GM18507 (cell line): ENCODE measurements at regions not wholly inside any gene's neighbourhood (a gene's known extent, or its start where the extent isn't known, plus 50 kb on each side); places are given as distances from the start of the nearest gene placed in this dataset.
"Not testable (repeated sequence)": the region's sequence is repeated elsewhere in the genome, so short reads cannot be mapped to it uniquely, and the experiment has no call there.

Source experiments
- DNase-seq: peaks from one replicate; pipeline ENCODE4 v3.0.0; 2011; ENCODE audit warnings: low read depth; ENCODE audit not compliant: insufficient read length; ENCODE audit errors: extremely low spot score
- FAIRE-seq: peaks from 2 replicates; lab custom pipeline; 2011; peaks lifted over from hg19 to GRCh38; lab: Jason Lieb, UNC

- FAIRE-seq (no peak), DNase-seq (no peak)
These were observed 190.8 kb upstream of the NDUFV2 start for GRCh38 chr18:8911408-8912340.

DNA sequence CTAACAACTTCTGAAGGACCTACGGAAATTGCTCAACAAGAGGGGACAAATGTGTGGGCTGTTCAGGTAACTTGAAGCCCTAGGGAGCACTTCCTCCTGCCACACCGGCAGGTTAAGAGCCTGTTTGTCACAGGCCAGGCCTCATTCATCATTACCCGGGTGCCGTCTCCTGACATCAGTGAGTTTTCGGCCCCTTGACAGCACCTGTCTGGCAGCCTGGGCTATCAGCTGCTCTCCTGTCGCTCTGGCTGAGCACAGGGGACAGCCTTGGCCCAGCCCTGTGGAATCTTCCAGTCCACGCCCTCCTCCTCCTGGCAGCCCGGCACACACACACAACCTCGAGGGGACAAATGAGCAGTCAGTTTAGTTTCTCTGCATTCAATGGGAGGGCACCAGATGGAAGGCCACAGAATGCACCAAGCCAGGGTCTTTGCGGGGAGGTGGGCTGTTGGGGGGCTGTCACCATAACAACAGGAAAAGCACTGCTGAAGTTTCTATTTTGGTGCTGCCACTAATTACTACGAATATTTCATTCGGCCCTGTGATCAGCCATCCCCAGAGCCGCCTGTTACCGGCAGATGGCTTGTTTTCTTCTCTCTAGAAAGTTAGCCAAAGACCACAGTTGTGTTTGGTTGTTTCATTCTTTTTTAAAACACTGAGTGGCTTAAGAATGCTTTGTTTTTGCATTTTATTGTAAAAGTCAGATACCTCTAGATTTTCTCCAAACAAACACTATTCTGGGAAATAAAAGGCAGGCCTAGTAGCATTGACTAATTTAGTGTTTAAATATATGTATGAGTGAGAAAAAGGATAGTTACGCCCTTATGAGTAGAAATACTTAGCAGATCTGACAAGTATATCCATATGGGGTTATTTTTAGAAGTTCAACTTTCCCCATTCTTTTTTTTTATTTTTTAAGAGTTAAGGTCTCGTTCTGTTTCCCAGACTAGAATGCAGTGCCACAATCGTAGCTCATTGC, 189.9 kb upstream of the NDUFV2 start:
- DNase-seq (no peak), FAIRE-seq (peak; percentile 67)

- FAIRE-seq, DNase-seq: not testable (repeated sequence)
These were observed 188.7 kb upstream of the NDUFV2 start for GRCh38 chr18:8913606-8914403.

GRCh38 chr18:8914404-8915264, 187.9 kb upstream of the NDUFV2 start:
- FAIRE-seq, DNase-seq: not testable (repeated sequence)

- not testable (repeated sequence) for DNase-seq, FAIRE-seq
These were observed 181.4 kb upstream of the NDUFV2 start for GRCh38 chr18:8920856-8921787.

GRCh38 chr18:8926464-8926863, 176.0 kb upstream of the NDUFV2 start:
- FAIRE-seq (no peak), DNase-seq (no peak)

GRCh38 chr18:8928044-8928443, 174.5 kb upstream of the NDUFV2 start:
- FAIRE-seq (no peak), DNase-seq (no peak)

GRCh38 chr18:8928847-8929780, 173.4 kb upstream of the NDUFV2 start:
- FAIRE-seq (no peak), DNase-seq (no peak)

DNA sequence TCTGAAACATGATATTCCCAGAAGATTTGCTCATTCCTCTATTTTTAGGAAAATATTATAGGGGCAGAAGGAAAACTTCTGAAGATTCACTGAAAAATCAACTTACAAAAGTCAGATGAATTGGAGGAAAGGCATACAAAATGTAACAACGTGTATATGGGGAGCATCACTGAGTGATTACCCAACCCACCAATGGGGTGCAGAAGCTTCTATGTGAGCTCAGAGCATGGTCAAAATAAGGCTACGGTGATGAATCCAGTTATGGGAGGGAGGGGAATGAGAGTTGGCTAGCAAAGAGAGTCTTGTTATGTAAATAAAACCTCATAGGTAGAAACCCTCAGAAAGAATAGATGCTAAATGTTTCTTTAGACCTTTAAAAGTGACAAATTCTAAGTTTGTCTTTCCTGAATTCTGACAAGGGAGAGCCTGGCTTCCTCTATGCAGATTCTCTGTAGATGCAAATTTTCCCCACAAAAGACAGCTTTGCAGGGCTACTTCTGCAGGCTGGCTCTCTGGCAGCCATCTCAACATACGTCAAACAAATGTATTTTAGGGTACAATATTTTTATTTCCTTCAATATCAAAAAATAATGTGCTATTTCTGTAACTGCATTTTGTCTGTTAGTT, 171.4 kb upstream of the NDUFV2 start:
- FAIRE-seq (no peak), DNase-seq (no peak)

- no peak for FAIRE-seq
- no peak for DNase-seq
These were observed 169.6 kb upstream of the NDUFV2 start for GRCh38 chr18:8932866-8933265.

DNA sequence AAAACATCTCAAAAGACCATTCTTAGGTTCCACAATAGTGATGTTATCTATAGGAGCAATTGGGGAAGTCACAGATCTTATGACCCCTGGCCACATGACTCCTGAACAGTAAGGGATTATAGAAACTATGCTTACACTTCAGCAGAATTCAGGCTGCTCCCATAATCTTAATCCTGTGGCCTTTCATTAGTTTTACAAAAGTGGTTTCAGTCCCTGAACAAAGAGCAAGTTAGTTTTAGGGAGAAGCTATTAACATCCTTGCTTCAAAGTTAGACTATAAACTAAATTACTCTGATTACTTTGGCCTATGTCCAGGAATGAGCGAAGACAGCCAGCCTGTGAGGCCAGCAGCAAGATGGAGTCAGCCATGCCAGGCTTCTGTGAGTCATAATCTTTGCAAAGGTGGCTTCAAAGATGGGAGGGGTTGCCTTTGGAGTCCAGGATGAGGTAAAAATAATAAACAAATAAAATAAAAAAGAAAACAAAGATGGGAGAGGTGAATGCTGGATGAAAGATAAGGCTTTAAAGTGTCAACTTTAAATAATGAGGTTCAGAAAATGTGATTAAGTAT, 168.7 kb upstream of the NDUFV2 start:
- DNase-seq = no peak
- no peak for FAIRE-seq

DNA sequence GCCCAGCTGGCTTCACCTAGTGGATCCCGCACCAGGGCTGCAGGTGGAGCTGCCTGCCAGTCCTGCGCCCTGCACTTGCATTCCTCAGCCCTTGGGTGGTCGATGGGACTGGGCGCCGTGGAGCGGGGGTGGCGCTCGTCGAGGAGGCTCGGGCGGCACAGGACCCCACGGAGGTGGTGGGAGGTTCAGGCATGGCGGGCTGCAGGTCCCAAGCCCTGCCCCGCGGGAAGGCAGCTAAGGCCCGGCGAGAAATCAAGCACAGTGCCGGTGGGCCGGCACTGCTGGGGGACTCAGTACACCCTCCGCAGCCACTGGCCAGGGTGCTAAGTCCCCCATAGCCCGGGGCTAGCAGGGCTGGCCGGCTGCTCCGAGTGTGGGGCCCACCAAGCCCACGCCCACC, 167.2 kb upstream of the NDUFV2 start:
- not testable (repeated sequence) for FAIRE-seq, DNase-seq

GRCh38 chr18:8936619-8937018, 165.9 kb upstream of the NDUFV2 start:
- FAIRE-seq (no peak), DNase-seq (no peak)

- FAIRE-seq (no peak), DNase-seq (no peak)
These were observed 165.1 kb upstream of the NDUFV2 start for GRCh38 chr18:8937160-8938094.

GRCh38 chr18:8938817-8939216, 163.7 kb upstream of the NDUFV2 start:
- DNase-seq (no peak), FAIRE-seq (no peak)
